Smooth muscle cell (in vitro differentiated cells): ENCODE measurements at regions not wholly inside any gene's neighbourhood (a gene's known extent, or its start where the extent isn't known, plus 50 kb on each side); places are given as distances from the start of the nearest gene placed in this dataset.

Source experiments
- DNase-seq: peaks from one replicate; lab custom pipeline; 2025; ENCODE audit not compliant: unreplicated experiment; lab: John Stamatoyannopoulos, UW
- H2AFZ ChIP-seq: fragments of 200-600 bp; sonication (generic); 2 replicates; pipeline ENCODE4 v1.6.0; 2016; ENCODE audit warnings: antibody characterized with exemption, low read depth, mild to moderate bottlenecking
- H3F3A ChIP-seq: fragments of 200-600 bp; sonication (generic); 2 replicates; pipeline ENCODE4 v1.6.0; 2017; ENCODE audit warnings: antibody characterized with exemption, low read depth
- H3K27ac ChIP-seq: fragments of 200-600 bp; sonication (generic); 2 replicates; pipeline ENCODE4 v1.5.1; 2016; ENCODE audit warnings: low read depth, mild to moderate bottlenecking
- H3K27me3 ChIP-seq: fragments of 200-600 bp; sonication (generic); 2 replicates; pipeline ENCODE4 v1.6.1; 2016; ENCODE audit warnings: low read depth, mild to moderate bottlenecking
- H3K36me3 ChIP-seq: fragments of 200-600 bp; sonication (generic); 2 replicates; pipeline ENCODE4 v1.5.1; 2016; ENCODE audit warnings: low read depth
- H3K4me1 ChIP-seq: fragments of 200-600 bp; sonication (generic); 2 replicates; pipeline ENCODE4 v1.5.1; 2016; ENCODE audit warnings: low read depth
- H3K4me2 ChIP-seq: fragments of 200-600 bp; sonication (generic); 2 replicates; pipeline ENCODE4 v1.6.0; 2016; ENCODE audit warnings: mild to moderate bottlenecking
- H3K4me3 ChIP-seq: fragments of 200-600 bp; sonication (generic); 2 replicates; pipeline ENCODE4 v1.5.1; 2016; ENCODE audit warnings: mild to moderate bottlenecking
- H3K79me2 ChIP-seq: fragments of 200-600 bp; sonication (generic); 2 replicates; pipeline ENCODE4 v1.6.0; 2016; ENCODE audit warnings: low read depth, mild to moderate bottlenecking
- H3K9ac ChIP-seq: fragments of 200-600 bp; sonication (generic); 2 replicates; pipeline ENCODE4 v1.6.0; 2016; ENCODE audit warnings: low read depth
- H3K9me3 ChIP-seq: fragments of 200-600 bp; sonication (generic); replicated peaks from 2 replicates; pipeline ENCODE4 v1.5.1; 2016; ENCODE audit warnings: low read depth
- H4K20me1 ChIP-seq: fragments of 200-600 bp; sonication (generic); 2 replicates; pipeline ENCODE4 v1.6.0; 2016; ENCODE audit warnings: low read depth
- CTCF ChIP-seq: fragments of 200-600 bp; sonication (generic); IDR thresholded peaks from 2 replicates; pipeline ENCODE4 v1.5.1; 2017; ENCODE audit warnings: borderline replicate concordance, mild to moderate bottlenecking, antibody characterized with exemption; ENCODE audit not compliant: insufficient read depth, poor library complexity, severe bottlenecking
- WGBS: methylation state at CpG from one replicate; pipeline ENCODE4 v1.1.7; 2016; ENCODE audit warnings: low lambda C conversion rate; 5-methylcytosine and 5-hydroxymethylcytosine counted together

DNA sequence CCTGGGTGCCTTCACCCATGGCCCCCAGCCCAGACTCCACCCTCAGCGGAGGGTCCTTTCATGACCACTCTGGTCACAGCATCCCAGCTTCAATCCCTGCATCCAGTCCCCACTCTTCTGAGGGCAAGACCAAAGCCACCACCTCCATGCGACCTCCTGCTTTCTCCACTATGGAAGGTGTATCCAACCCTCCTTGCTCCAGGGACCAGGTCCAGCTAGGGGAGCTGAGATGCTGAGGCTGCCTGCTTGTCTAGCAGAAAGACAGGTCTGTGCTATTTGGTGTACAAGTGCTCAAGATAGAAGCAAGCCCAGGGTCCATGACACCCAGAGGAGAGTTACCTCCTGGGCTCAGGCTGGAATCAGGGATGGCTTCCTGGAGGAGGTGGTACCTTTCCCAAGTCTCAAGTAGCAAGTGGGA is 73.8 kb upstream of the RAB6C start:
- DNase-seq, result no peak
- no peak overlapping the region for H2AFZ ChIP-seq
- WGBS, result 94% methylated on average over 1 of the region's 2 CpGs

DNA sequence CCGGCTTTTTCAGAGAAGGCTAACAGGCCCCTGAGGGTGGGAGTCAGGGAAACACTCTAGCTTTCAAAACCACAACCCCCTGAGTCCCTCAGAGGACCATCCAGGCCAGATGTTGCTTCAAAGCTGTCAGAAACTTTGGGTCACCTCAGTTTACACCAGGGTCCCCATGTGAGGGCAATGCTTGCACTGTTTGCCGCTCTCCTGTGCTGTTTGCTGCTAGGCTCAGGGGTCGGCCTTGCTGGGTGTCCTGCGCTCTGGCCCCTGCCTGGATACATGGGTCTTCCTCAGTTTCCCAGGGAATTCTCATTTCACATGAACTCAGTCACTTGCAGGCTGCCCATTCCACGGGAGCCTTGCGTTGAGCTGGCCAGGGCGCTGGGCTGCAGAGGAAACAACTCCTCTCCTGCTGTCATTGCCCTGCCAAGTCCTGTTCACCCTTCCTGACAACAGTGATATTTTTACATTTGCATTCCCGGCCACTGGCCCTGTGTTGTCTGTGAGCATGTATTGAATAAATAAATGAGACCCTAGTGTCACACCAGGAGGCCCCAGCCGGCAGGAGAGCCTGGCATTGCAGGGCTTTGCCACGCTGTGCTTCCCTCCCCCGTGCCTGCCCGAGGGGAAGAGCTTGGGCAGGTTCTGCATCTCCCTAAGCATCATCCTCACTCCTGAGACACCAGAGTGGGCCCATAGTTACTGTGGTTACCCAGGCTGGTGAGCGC is 73.2 kb upstream of the RAB6C start:
- H2AFZ ChIP-seq, result no peak overlapping the region
- WGBS, result 76% methylated on average over 10 of the region's 13 CpGs
- H3K9ac ChIP-seq, result no peak overlapping the region
- H3K4me3 ChIP-seq, result no peak overlapping the region
- H4K20me1 ChIP-seq, result no peaks in the 10 kb centered on the region
- TF ChIP-seq CTCF, result no peak
- H3K79me2 ChIP-seq, result no peaks in the 10 kb centered on the region
- H3K27me3 ChIP-seq, result no peaks in the 10 kb centered on the region
- H3K36me3 ChIP-seq, result no peaks in the 10 kb centered on the region
- DNase-seq, result no peak
- H3K4me2 ChIP-seq, result no peak overlapping the region
- H3K4me1 ChIP-seq, result no peaks in the 10 kb centered on the region
- no peaks in the 10 kb centered on the region for H3F3A ChIP-seq
- H3K9me3 ChIP-seq, result no peaks in the 10 kb centered on the region
- H3K27ac ChIP-seq, result no peak overlapping the region

More for the DNA sequence above, 73.8 kb upstream of the RAB6C start:
- Histone ChIP-seq H3K27ac (no peak overlapping the region), H3K9me3 (no peaks in the 10 kb centered on the region), H3K36me3 (no peaks in the 10 kb centered on the region), H3K4me2 (no peak overlapping the region), H3K79me2 (no peaks in the 10 kb centered on the region), H3F3A (no peaks in the 10 kb centered on the region), H3K4me3 (no peak overlapping the region), H3K27me3 (no peaks in the 10 kb centered on the region), H3K9ac (no peak overlapping the region), H4K20me1 (no peaks in the 10 kb centered on the region), H3K4me1 (no peaks in the 10 kb centered on the region)
- TF ChIP-seq CTCF, result no peak

DNA sequence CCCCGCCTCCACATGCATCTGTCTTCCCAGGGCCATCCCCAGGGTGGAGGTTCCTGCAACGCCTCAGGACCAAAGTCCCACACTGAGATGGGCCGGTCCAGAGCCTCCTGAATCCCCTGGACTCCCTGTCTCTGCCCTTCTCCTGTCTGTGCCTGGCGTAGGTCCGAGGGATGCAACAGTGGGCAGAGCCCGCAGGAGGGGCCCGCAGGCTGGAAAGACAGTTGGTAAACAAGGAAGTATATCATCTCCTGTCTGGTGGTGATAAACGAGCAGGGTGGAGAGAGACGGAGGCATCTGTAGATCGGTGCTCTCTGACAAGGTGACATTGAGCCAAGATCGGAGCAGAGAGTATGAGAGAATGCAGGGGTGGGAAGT is 72.6 kb upstream of the RAB6C start:
- no peaks in the 10 kb centered on the region for H3K79me2 ChIP-seq
- no peaks in the 10 kb centered on the region for H3K9me3 ChIP-seq
- no peaks in the 10 kb centered on the region for H3K36me3 ChIP-seq
- TF ChIP-seq CTCF, result no peak
- H2AFZ ChIP-seq, result no peak overlapping the region
- WGBS, result 92% methylated on average over 11 of the region's 11 CpGs
- no peak overlapping the region for H3K9ac ChIP-seq
- no peaks in the 10 kb centered on the region for H3K27me3 ChIP-seq
- no peak for DNase-seq
- H3K4me2 ChIP-seq, result no peak overlapping the region
- no peaks in the 10 kb centered on the region for H4K20me1 ChIP-seq
- no peak overlapping the region for H3K27ac ChIP-seq
- no peak overlapping the region for H3K4me3 ChIP-seq
- no peaks in the 10 kb centered on the region for H3F3A ChIP-seq
- no peaks in the 10 kb centered on the region for H3K4me1 ChIP-seq
